HG02943 (cell line): ENCODE measurements at regions not wholly inside any gene's neighbourhood (a gene's known extent, or its start where the extent isn't known, plus 50 kb on each side); places are given as distances from the start of the nearest gene placed in this dataset.

Experiments
- ATAC-seq: cut with Tn5 transposase; IDR thresholded peaks from one replicate; pipeline ENCODE4 v1.9.1; 2021; ENCODE audit warnings: mild to moderate bottlenecking, low read depth, moderate library complexity; ENCODE audit not compliant: unreplicated experiment

- no peak for ATAC-seq
Observed at GRCh38 chr1:94622757-94623156, 81.2 kb upstream of the F3 start.

- ATAC-seq = no peak
Observed at GRCh38 chr1:94621802-94622201, 80.2 kb upstream of the F3 start.

GRCh38 chr1:94621395-94621794, 79.8 kb upstream of the F3 start:
- no peak for ATAC-seq

GRCh38 chr1:94620345-94621031, 78.9 kb upstream of the F3 start:
- no peak for ATAC-seq

GRCh38 chr1:94619731-94620130, 78.2 kb upstream of the F3 start:
- no peak for ATAC-seq

- no peak for ATAC-seq
Observed at GRCh38 chr1:94617957-94618739, 76.6 kb upstream of the F3 start.

GRCh38 chr1:94617134-94617805, 75.7 kb upstream of the F3 start:
- no peak for ATAC-seq

GRCh38 chr1:94616506-94616905, 74.9 kb upstream of the F3 start:
- no peak for ATAC-seq

GRCh38 chr1:94614996-94615395, 73.4 kb upstream of the F3 start:
- ATAC-seq = no peak

- ATAC-seq = no peak
Observed at GRCh38 chr1:94614168-94614815, 72.7 kb upstream of the F3 start.

GRCh38 chr1:94612525-94613204, 71.1 kb upstream of the F3 start:
- ATAC-seq = no peak

- no peak for ATAC-seq
Observed at GRCh38 chr1:94611681-94612475, 70.3 kb upstream of the F3 start.

- no peak for ATAC-seq
Observed at GRCh38 chr1:94609619-94610018, 68.1 kb upstream of the F3 start.

GRCh38 chr1:94608852-94609530, 67.4 kb upstream of the F3 start:
- no peak for ATAC-seq

GRCh38 chr1:94608142-94608851, 66.7 kb upstream of the F3 start:
- ATAC-seq = no peak

GRCh38 chr1:94607398-94607797, 65.8 kb upstream of the F3 start:
- ATAC-seq = no peak

GRCh38 chr1:94606471-94606870, 64.9 kb upstream of the F3 start:
- no peak for ATAC-seq

- ATAC-seq = no peak
Observed at GRCh38 chr1:94603663-94604062, 62.1 kb upstream of the F3 start.
